Hepatocyte (in vitro differentiated cells): ENCODE measurements at regions not wholly inside any gene's neighbourhood (a gene's known extent, or its start where the extent isn't known, plus 50 kb on each side); places are given as distances from the start of the nearest gene placed in this dataset.

Source experiments
- DNase-seq: peaks from one replicate; pipeline ENCODE4 v3.0.0-alpha.2; 2016; ENCODE audit warnings: low spot score
- H2AFZ ChIP-seq: fragments of 200-600 bp; sonication (generic); 2 replicates; pipeline ENCODE4 v1.6.0; 2016; ENCODE audit warnings: antibody characterized with exemption, mild to moderate bottlenecking
- H3K27ac ChIP-seq: fragments of 200-600 bp; sonication (generic); 2 replicates; pipeline ENCODE4 v1.5.1; 2016; ENCODE audit warnings: mild to moderate bottlenecking
- H3K27me3 ChIP-seq: fragments of 200-600 bp; sonication (generic); 2 replicates; pipeline ENCODE4 v1.6.1; 2016
- H3K36me3 ChIP-seq: fragments of 200-600 bp; sonication (generic); replicated peaks from 2 replicates; pipeline ENCODE4 v1.5.1; 2016; ENCODE audit warnings: low read depth; ENCODE audit not compliant: insufficient read depth
- H3K4me1 ChIP-seq: fragments of 200-600 bp; sonication (generic); 2 replicates; pipeline ENCODE4 v1.5.1; 2016; ENCODE audit warnings: mild to moderate bottlenecking, moderate library complexity; ENCODE audit not compliant: insufficient read depth
- H3K4me2 ChIP-seq: fragments of 200-600 bp; sonication (generic); 2 replicates; pipeline ENCODE4 v1.6.0; 2016
- H3K4me3 ChIP-seq: fragments of 200-600 bp; sonication (generic); 2 replicates; pipeline ENCODE4 v1.5.1; 2016; ENCODE audit warnings: mild to moderate bottlenecking
- H3K79me2 ChIP-seq: fragments of 200-600 bp; sonication (generic); 2 replicates; pipeline ENCODE4 v1.6.0; 2017; ENCODE audit warnings: mild to moderate bottlenecking
- H3K9me2 ChIP-seq: fragments of 200-600 bp; sonication (generic); replicated peaks from 2 replicates; pipeline ENCODE4 v1.6.0; 2017; ENCODE audit warnings: mild to moderate bottlenecking; ENCODE audit not compliant: insufficient read depth
- H3K9me3 ChIP-seq: fragments of 200-600 bp; sonication (generic); 2 replicates; pipeline ENCODE4 v1.5.1; 2016; ENCODE audit warnings: low read depth, mild to moderate bottlenecking
- H4K20me1 ChIP-seq: fragments of 200-600 bp; sonication (generic); 2 replicates; pipeline ENCODE4 v1.6.0; 2016; ENCODE audit warnings: mild to moderate bottlenecking; ENCODE audit not compliant: insufficient read depth, poor library complexity, severe bottlenecking
- CTCF ChIP-seq: fragments of 200-600 bp; sonication (generic); IDR thresholded peaks from 2 replicates; pipeline ENCODE4 v1.5.1; 2016; ENCODE audit warnings: antibody characterized with exemption, mild to moderate bottlenecking; ENCODE audit not compliant: poor library complexity
- EZH2 ChIP-seq: fragments of 200-600 bp; sonication (generic); IDR thresholded peaks from 2 replicates; pipeline ENCODE4 v1.6.1; 2016; ENCODE audit warnings: antibody characterized with exemption, mild to moderate bottlenecking, borderline replicate concordance
- EZH2phosphoT487 ChIP-seq: fragments of 200-600 bp; sonication (generic); IDR thresholded peaks from one replicate; pipeline ENCODE4 v1.6.1; 2018; ENCODE audit warnings: antibody characterized with exemption, mild to moderate bottlenecking, low read depth, moderate library complexity; ENCODE audit not compliant: unreplicated experiment, severe bottlenecking
- WGBS: methylation state at CpG from one replicate; pipeline ENCODE4 v1.1.6; 2016; ENCODE audit warnings: low lambda C conversion rate; ENCODE audit errors: missing lambda C conversion rate; 5-methylcytosine and 5-hydroxymethylcytosine counted together

GRCh38 chr16:11413907-11414595 is 68.8 kb downstream of the RMI2 start:
- Histone ChIP-seq H3K79me2 (no peaks in the 10 kb centered on the region), H2AFZ (no peak overlapping the region), H3K4me3 (no peak overlapping the region), H3K27ac (no peak overlapping the region), H3K9me3 (no peaks in the 10 kb centered on the region), H4K20me1 (no peaks in the 10 kb centered on the region), H3K27me3 (no peaks in the 10 kb centered on the region), H3K9me2 (no peaks in the 10 kb centered on the region), H3K36me3 (no peaks in the 10 kb centered on the region), H3K4me1 (peaks cover 12% of the 10 kb centered on the region), H3K4me2 (no peak overlapping the region)
- no peak for DNase-seq
- TF ChIP-seq EZH2phosphoT487 (no peak), CTCF (no peak), EZH2 (no peak)
- WGBS = 95% methylated on average over 11 of the region's 11 CpGs

- Histone ChIP-seq H3K27ac (no peak overlapping the region), H3K9me2 (no peaks in the 10 kb centered on the region), H3K79me2 (no peaks in the 10 kb centered on the region), H3K9me3 (no peaks in the 10 kb centered on the region), H3K27me3 (no peaks in the 10 kb centered on the region), H3K36me3 (no peaks in the 10 kb centered on the region), H2AFZ (no peak overlapping the region), H3K4me3 (no peak overlapping the region), H3K4me1 (peaks cover 6% of the 10 kb centered on the region), H3K4me2 (no peak overlapping the region), H4K20me1 (no peaks in the 10 kb centered on the region)
- 78% methylated on average over 21 of the region's 21 CpGs for WGBS
- no peak for DNase-seq
- TF ChIP-seq CTCF (no peak), EZH2 (no peak), EZH2phosphoT487 (no peak)
Measured at GRCh38 chr16:11414815-11415775, 69.8 kb downstream of the RMI2 start.

GRCh38 chr16:11416228-11417001 is 71.2 kb downstream of the RMI2 start:
- Histone ChIP-seq H3K9me2 (no peaks in the 10 kb centered on the region), H4K20me1 (no peaks in the 10 kb centered on the region), H3K4me1 (peaks cover 3% of the 10 kb centered on the region), H3K4me2 (no peak overlapping the region), H3K4me3 (no peak overlapping the region), H2AFZ (no peak overlapping the region), H3K79me2 (no peaks in the 10 kb centered on the region), H3K27me3 (no peaks in the 10 kb centered on the region), H3K27ac (no peak overlapping the region), H3K36me3 (no peaks in the 10 kb centered on the region), H3K9me3 (no peaks in the 10 kb centered on the region)
- no peak for TF ChIP-seq EZH2
- no peak for TF ChIP-seq CTCF
- no peak for TF ChIP-seq EZH2phosphoT487
- 89% methylated on average over 16 of the region's 16 CpGs for WGBS
- no peak for DNase-seq
